HCT116 (cell line): ENCODE measurements at regions not wholly inside any gene's neighbourhood (a gene's known extent, or its start where the extent isn't known, plus 50 kb on each side); places are given as distances from the start of the nearest gene placed in this dataset.

ENCODE experiments used
- EZH2 ChIP-seq: fragments of 200-600 bp; sonication (generic); IDR thresholded peaks from 2 replicates; pipeline ENCODE4 v1.6.1; 2017; ENCODE audit warnings: antibody characterized with exemption, mixed run types
- POLR2A ChIP-seq: IDR thresholded peaks from 2 replicates; pipeline ENCODE4 v1.7.0; 2011; ENCODE audit warnings: borderline replicate concordance; ENCODE audit not compliant: insufficient read depth, insufficient read length; ENCODE audit errors: extremely low read depth
- SP1 ChIP-seq: IDR thresholded peaks from 2 replicates; pipeline ENCODE4 v1.6.1; 2012; ENCODE audit warnings: low read depth
- TF ChIP-seq, protein P1 (sequence below), 3 experiments: fragments of 200-600 bp in 1 of 3; sonication (generic) in 1 of 3; IDR thresholded peaks in 2 of 3; conservative IDR thresholded peaks in 1 of 3; 2 replicates each; pipeline ENCODE4 v1.5.1; 2012 to 2017; ENCODE audit warnings: low read depth in 2 of 3, low read length in 2 of 3, antibody characterized with exemption in 1 of 3, borderline replicate concordance in 1 of 3, control low read depth in 1 of 3, mild to moderate bottlenecking in 1 of 3, mixed read lengths in 1 of 3, mixed run types in 1 of 3, moderate library complexity in 1 of 3; ENCODE audit not compliant: insufficient read depth in 1 of 3
- TF ChIP-seq, protein P2 (sequence below): IDR thresholded peaks from 2 replicates; pipeline ENCODE4 v1.6.1; 2012; ENCODE audit warnings: low read depth

DNA sequence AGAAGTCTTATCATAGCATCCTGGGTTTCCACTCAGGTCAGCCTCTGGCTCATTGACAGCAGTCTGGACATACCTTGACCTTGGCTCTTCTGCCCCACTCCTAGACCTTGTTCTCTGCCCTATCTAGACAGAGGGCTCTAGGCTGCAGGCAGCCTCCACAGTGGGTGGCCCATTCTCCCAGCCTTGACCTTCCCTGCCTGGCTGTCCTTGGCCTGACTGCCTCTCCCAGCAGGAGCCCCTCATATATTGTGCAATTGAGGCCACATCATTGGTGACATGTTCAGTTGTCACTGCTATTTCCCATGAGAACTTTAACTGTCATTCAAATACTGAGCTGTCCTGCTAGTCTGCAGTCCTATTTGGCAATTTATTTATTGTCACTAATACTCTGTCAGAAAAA, 503.4 kb downstream of the PLXNA4 start:
- TF ChIP-seq SP1 (no peak), POLR2A (no peak), EZH2 (no peak)
- TF ChIP-seq, protein P1, sequence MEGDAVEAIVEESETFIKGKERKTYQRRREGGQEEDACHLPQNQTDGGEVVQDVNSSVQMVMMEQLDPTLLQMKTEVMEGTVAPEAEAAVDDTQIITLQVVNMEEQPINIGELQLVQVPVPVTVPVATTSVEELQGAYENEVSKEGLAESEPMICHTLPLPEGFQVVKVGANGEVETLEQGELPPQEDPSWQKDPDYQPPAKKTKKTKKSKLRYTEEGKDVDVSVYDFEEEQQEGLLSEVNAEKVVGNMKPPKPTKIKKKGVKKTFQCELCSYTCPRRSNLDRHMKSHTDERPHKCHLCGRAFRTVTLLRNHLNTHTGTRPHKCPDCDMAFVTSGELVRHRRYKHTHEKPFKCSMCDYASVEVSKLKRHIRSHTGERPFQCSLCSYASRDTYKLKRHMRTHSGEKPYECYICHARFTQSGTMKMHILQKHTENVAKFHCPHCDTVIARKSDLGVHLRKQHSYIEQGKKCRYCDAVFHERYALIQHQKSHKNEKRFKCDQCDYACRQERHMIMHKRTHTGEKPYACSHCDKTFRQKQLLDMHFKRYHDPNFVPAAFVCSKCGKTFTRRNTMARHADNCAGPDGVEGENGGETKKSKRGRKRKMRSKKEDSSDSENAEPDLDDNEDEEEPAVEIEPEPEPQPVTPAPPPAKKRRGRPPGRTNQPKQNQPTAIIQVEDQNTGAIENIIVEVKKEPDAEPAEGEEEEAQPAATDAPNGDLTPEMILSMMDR (IDR thresholded peaks at IDR 0.05 in 2 of 3, conservative IDR thresholded peaks at IDR 0.05 in 1 of 3; ENCODE audit: borderline replicate concordance in 1 of 3, insufficient read depth in 1 of 3, low read depth in 2 of 3, low read length in 2 of 3): no peak
- TF ChIP-seq, protein P2, sequence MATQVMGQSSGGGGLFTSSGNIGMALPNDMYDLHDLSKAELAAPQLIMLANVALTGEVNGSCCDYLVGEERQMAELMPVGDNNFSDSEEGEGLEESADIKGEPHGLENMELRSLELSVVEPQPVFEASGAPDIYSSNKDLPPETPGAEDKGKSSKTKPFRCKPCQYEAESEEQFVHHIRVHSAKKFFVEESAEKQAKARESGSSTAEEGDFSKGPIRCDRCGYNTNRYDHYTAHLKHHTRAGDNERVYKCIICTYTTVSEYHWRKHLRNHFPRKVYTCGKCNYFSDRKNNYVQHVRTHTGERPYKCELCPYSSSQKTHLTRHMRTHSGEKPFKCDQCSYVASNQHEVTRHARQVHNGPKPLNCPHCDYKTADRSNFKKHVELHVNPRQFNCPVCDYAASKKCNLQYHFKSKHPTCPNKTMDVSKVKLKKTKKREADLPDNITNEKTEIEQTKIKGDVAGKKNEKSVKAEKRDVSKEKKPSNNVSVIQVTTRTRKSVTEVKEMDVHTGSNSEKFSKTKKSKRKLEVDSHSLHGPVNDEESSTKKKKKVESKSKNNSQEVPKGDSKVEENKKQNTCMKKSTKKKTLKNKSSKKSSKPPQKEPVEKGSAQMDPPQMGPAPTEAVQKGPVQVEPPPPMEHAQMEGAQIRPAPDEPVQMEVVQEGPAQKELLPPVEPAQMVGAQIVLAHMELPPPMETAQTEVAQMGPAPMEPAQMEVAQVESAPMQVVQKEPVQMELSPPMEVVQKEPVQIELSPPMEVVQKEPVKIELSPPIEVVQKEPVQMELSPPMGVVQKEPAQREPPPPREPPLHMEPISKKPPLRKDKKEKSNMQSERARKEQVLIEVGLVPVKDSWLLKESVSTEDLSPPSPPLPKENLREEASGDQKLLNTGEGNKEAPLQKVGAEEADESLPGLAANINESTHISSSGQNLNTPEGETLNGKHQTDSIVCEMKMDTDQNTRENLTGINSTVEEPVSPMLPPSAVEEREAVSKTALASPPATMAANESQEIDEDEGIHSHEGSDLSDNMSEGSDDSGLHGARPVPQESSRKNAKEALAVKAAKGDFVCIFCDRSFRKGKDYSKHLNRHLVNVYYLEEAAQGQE: no peak
